Hepatocyte (in vitro differentiated cells): ENCODE measurements at regions not wholly inside any gene's neighbourhood (a gene's known extent, or its start where the extent isn't known, plus 50 kb on each side); places are given as distances from the start of the nearest gene placed in this dataset.

Source experiments
- CTCF ChIP-seq: fragments of 200-600 bp; sonication (generic); IDR thresholded peaks from 2 replicates; pipeline ENCODE4 v1.5.1; 2016; ENCODE audit warnings: antibody characterized with exemption, mild to moderate bottlenecking; ENCODE audit not compliant: poor library complexity
- EZH2 ChIP-seq: fragments of 200-600 bp; sonication (generic); IDR thresholded peaks from 2 replicates; pipeline ENCODE4 v1.6.1; 2016; ENCODE audit warnings: antibody characterized with exemption, mild to moderate bottlenecking, borderline replicate concordance

GRCh38 chr16:5187402-5187952 is 89.9 kb upstream of the EEF2KMT start:
- TF ChIP-seq CTCF (no peak), EZH2 (no peak)
